GM23338 (cell line): ENCODE measurements at regions not wholly inside any gene's neighbourhood (a gene's known extent, or its start where the extent isn't known, plus 50 kb on each side); places are given as distances from the start of the nearest gene placed in this dataset.

ENCODE experiments used
- ATAC-seq: fragments of 200-7000 bp; cut with Tn5 transposase; 3 replicates; pipeline ENCODE4 v1.9.1; 2020
- DNase-seq: peaks from one replicate; pipeline ENCODE4 v3.0.0-alpha.2; 2015; ENCODE audit warnings: low spot score
- H2AFZ ChIP-seq: fragments of 200-600 bp; sonication (generic); 2 replicates; pipeline ENCODE4 v1.8.0; 2016; ENCODE audit warnings: antibody characterized with exemption, mild to moderate bottlenecking, moderate library complexity
- H3F3A ChIP-seq: fragments of 200-600 bp; sonication (generic); replicated peaks from 2 replicates; pipeline ENCODE4 v1.8.0; 2017; ENCODE audit warnings: antibody characterized with exemption, mixed run types, low read depth
- H3K27ac ChIP-seq: fragments of 200-600 bp; sonication (generic); 2 replicates; pipeline ENCODE4 v1.6.1; 2016; ENCODE audit warnings: low read depth
- H3K27me3 ChIP-seq: fragments of 200-600 bp; sonication (generic); 2 replicates; pipeline ENCODE4 v1.8.0; 2016; ENCODE audit warnings: mild to moderate bottlenecking, mixed run types, moderate library complexity; ENCODE audit not compliant: insufficient read depth
- H3K36me3 ChIP-seq: fragments of 200-600 bp; sonication (generic); 2 replicates; pipeline ENCODE4 v1.8.0; 2016; ENCODE audit warnings: mild to moderate bottlenecking; ENCODE audit not compliant: insufficient read depth
- H3K4me1 ChIP-seq: fragments of 200-600 bp; sonication (generic); 2 replicates; pipeline ENCODE4 v1.8.0; 2016; ENCODE audit warnings: mild to moderate bottlenecking, moderate library complexity; ENCODE audit not compliant: insufficient read depth
- H3K4me2 ChIP-seq: fragments of 200-600 bp; sonication (generic); 2 replicates; pipeline ENCODE4 v1.7.1; 2017; ENCODE audit warnings: mixed run types
- H3K4me3 ChIP-seq: fragments of 200-600 bp; sonication (generic); 2 replicates; pipeline ENCODE4 v1.6.1; 2016; ENCODE audit warnings: mixed run types
- H3K79me2 ChIP-seq: fragments of 200-600 bp; sonication (generic); replicated peaks from 2 replicates; pipeline ENCODE4 v1.8.0; 2017; ENCODE audit warnings: mild to moderate bottlenecking; ENCODE audit not compliant: insufficient read depth
- H3K9me2 ChIP-seq: fragments of 200-600 bp; sonication (generic); 2 replicates; pipeline ENCODE4 v1.8.0; 2017; ENCODE audit not compliant: insufficient read depth
- H4K20me1 ChIP-seq: fragments of 200-600 bp; sonication (generic); replicated peaks from 2 replicates; pipeline ENCODE4 v1.8.0; 2017; ENCODE audit warnings: mild to moderate bottlenecking; ENCODE audit not compliant: insufficient read depth
- H3K27ac Mint-ChIP-seq: 2 replicates; pipeline ENCODE4 v1.8.0; 2020; ENCODE audit warnings: inconsistent platforms, mild to moderate bottlenecking, moderate library complexity, mixed read lengths
- H3K27me3 Mint-ChIP-seq: 3 replicates; pipeline ENCODE4 v1.8.0; 2022; ENCODE audit warnings: low read depth, mild to moderate bottlenecking, moderate library complexity, mixed read lengths, inconsistent platforms; ENCODE audit not compliant: insufficient read depth, poor library complexity
- H3K36me3 Mint-ChIP-seq: 3 replicates; pipeline ENCODE4 v1.8.0; 2021; ENCODE audit warnings: low read depth, mild to moderate bottlenecking, inconsistent platforms, moderate library complexity, mixed read lengths
- H3K4me1 Mint-ChIP-seq: 3 replicates; pipeline ENCODE4 v1.8.0; 2020; ENCODE audit warnings: mild to moderate bottlenecking, inconsistent platforms, mixed read lengths
- H3K4me3 Mint-ChIP-seq: 3 replicates; pipeline ENCODE4 v1.8.0; 2021; ENCODE audit warnings: moderate library complexity, mild to moderate bottlenecking, inconsistent platforms, mixed read lengths
- H3K9me3 Mint-ChIP-seq: 3 replicates; pipeline ENCODE4 v1.8.0; 2020; ENCODE audit warnings: moderate library complexity, mild to moderate bottlenecking, inconsistent platforms, mixed read lengths
- CREB1 ChIP-seq: fragments of 250-450 bp; sonication (Bioruptor Pico); IDR thresholded peaks from 2 replicates; pipeline ENCODE4 v1.5.0; 2020; ENCODE audit warnings: low read depth, mild to moderate bottlenecking, moderate library complexity
- CTCF ChIP-seq, 2 experiments: fragments of 200-600 bp in 1 of 2; sonication (generic) in 1 of 2; conservative IDR thresholded peaks; 2 replicates each; pipeline versions ENCODE4 v1.5.1 to v1.6.1; 2016 to 2017; ENCODE audit warnings: antibody characterized with exemption in 2 of 2, low read depth in 2 of 2, mild to moderate bottlenecking in 2 of 2, moderate library complexity in 1 of 2
- ETS1 ChIP-seq: IDR thresholded peaks from 2 replicates; pipeline ENCODE4 v1.6.1; 2016; ENCODE audit warnings: antibody characterized with exemption
- EZH2 ChIP-seq: fragments of 200-600 bp; sonication (generic); IDR thresholded peaks from one replicate; pipeline ENCODE4 v1.8.0; 2017; ENCODE audit warnings: antibody characterized with exemption, mild to moderate bottlenecking, low read depth; ENCODE audit not compliant: unreplicated experiment
- EZH2phosphoT487 ChIP-seq: fragments of 200-600 bp; sonication (generic); IDR thresholded peaks from one replicate; pipeline ENCODE4 v1.8.1; 2018; ENCODE audit warnings: antibody characterized with exemption; ENCODE audit not compliant: unreplicated experiment
- JUNB ChIP-seq: IDR thresholded peaks from one replicate; pipeline ENCODE4 v1.6.1; 2016; ENCODE audit warnings: antibody characterized with exemption; ENCODE audit not compliant: unreplicated experiment
- NANOG ChIP-seq: IDR thresholded peaks from 2 replicates; pipeline ENCODE4 v1.6.1; 2016; ENCODE audit warnings: antibody characterized with exemption, borderline replicate concordance
- POLR2AphosphoS5 ChIP-seq: IDR thresholded peaks from 2 replicates; pipeline ENCODE4 v1.6.1; 2016; ENCODE audit warnings: antibody characterized with exemption, low read depth
- REST ChIP-seq: IDR thresholded peaks from one replicate; pipeline ENCODE4 v1.6.1; 2018; ENCODE audit warnings: antibody characterized with exemption; ENCODE audit not compliant: unreplicated experiment
- STAT1 ChIP-seq: IDR thresholded peaks from one replicate; pipeline ENCODE4 v1.6.1; 2016; ENCODE audit warnings: antibody characterized with exemption; ENCODE audit not compliant: unreplicated experiment
- ZNF114 ChIP-seq: fragments of 250-450 bp; sonication (Bioruptor Pico); IDR thresholded peaks from 2 replicates; pipeline ENCODE4 v1.5.0; 2020; ENCODE audit warnings: mild to moderate bottlenecking, moderate library complexity
- ZNF331 ChIP-seq: fragments of 250-450 bp; sonication (Bioruptor Pico); IDR thresholded peaks from 2 replicates; pipeline ENCODE4 v1.5.0; 2020; ENCODE audit warnings: low read depth, mild to moderate bottlenecking, moderate library complexity
- ZNF462 ChIP-seq: fragments of 250-450 bp; sonication (Bioruptor Pico); IDR thresholded peaks from 2 replicates; pipeline ENCODE4 v1.5.0; 2020; ENCODE audit warnings: mild to moderate bottlenecking, moderate library complexity

GRCh38 chr6:10323018-10323417 is 91.9 kb downstream of the TFAP2A start:
- no peak for ATAC-seq
- no peak overlapping the region for H3K27ac ChIP-seq
- Mint-ChIP-seq H3K36me3 (no peaks in the 10 kb centered on the region), H3K4me1 (peaks cover 7% of the 10 kb centered on the region; the same call in 2 of the 3 replicates), H3K9me3 (peaks cover 5% of the 10 kb centered on the region; the same call in 2 of the 3 replicates), H3K27me3 (peaks cover 6% of the 10 kb centered on the region), H3K4me3 (no peak overlapping the region), H3K27ac (no peak overlapping the region)
- no peak overlapping the region for H3K4me2 ChIP-seq
- TF ChIP-seq CTCF (conservative IDR thresholded peaks at IDR 0.05; ENCODE audit: low read depth in 2 of 2) (no peak), NANOG (no peak), POLR2AphosphoS5 (no peak), ZNF331 (no peak), EZH2phosphoT487 (no peak), ZNF114 (no peak), EZH2 (no peak), ZNF462 (CRISPR knock-in tag) (no peak), CREB1 (CRISPR knock-in tag) (no peak), REST (no peak), ETS1 (no peak), JUNB (no peak), STAT1 (no peak)
- no peaks in the 10 kb centered on the region for H3K36me3 ChIP-seq
- H4K20me1 ChIP-seq: no peaks in the 10 kb centered on the region
- peaks cover 16% of the 10 kb centered on the region for H3K4me1 ChIP-seq
- DNase-seq: no peak
- H3K27me3 ChIP-seq: no peaks in the 10 kb centered on the region
- H3K4me3 ChIP-seq: no peak overlapping the region
- no peaks in the 10 kb centered on the region for H3K79me2 ChIP-seq
- no peaks in the 10 kb centered on the region; the same call in 1 of the 2 replicates for H3K9me2 ChIP-seq
- H3F3A ChIP-seq: no peaks in the 10 kb centered on the region
- H2AFZ ChIP-seq: peak overlapping the region; percentile 35
